Lower leg skin (tissue), 3 donors: ENCODE measurements at regions not wholly inside any gene's neighbourhood (a gene's known extent, or its start where the extent isn't known, plus 50 kb on each side); places are given as distances from the start of the nearest gene placed in this dataset.

Source experiments
- POLR2A ChIP-seq, 2 donors: fragments of 450-650 bp; IDR thresholded peaks; one replicate each; pipeline ENCODE4 v1.6.1; 2016 to 2017; ENCODE audit warnings: antibody characterized with exemption in 2 of 2, mild to moderate bottlenecking in 1 of 2, moderate library complexity in 1 of 2
- TF ChIP-seq, protein P1 (sequence below), 3 donors: fragments of 450-650 bp; IDR thresholded peaks; one replicate each; pipeline ENCODE4 v1.5.1; 2016; ENCODE audit warnings: antibody characterized with exemption in 3 of 3, mild to moderate bottlenecking in 3 of 3, moderate library complexity in 2 of 3

DNA sequence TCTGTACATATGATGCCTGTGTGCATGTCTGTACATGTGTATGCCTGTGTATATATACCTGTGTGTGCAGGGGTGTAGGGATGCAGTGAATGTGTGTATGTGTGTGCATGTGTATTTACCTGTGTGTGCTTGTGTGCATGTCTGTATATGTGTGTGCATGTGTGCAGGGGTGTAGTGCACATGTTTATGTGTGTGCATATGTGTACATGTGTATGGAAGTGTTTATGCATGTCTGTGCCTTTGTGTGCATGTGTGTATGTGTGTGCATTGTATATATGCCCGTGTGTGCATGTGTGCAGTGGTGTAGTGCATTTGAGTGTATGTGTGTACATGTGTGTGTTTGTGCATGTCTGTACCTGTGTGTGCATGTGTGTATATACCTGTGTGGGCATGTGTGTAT, 51.0 kb upstream of the TMEM18 start:
- TF ChIP-seq POLR2A (IDR thresholded peaks at IDR 0.05), result no peak
- TF ChIP-seq, protein P1, sequence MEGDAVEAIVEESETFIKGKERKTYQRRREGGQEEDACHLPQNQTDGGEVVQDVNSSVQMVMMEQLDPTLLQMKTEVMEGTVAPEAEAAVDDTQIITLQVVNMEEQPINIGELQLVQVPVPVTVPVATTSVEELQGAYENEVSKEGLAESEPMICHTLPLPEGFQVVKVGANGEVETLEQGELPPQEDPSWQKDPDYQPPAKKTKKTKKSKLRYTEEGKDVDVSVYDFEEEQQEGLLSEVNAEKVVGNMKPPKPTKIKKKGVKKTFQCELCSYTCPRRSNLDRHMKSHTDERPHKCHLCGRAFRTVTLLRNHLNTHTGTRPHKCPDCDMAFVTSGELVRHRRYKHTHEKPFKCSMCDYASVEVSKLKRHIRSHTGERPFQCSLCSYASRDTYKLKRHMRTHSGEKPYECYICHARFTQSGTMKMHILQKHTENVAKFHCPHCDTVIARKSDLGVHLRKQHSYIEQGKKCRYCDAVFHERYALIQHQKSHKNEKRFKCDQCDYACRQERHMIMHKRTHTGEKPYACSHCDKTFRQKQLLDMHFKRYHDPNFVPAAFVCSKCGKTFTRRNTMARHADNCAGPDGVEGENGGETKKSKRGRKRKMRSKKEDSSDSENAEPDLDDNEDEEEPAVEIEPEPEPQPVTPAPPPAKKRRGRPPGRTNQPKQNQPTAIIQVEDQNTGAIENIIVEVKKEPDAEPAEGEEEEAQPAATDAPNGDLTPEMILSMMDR (IDR thresholded peaks at IDR 0.05), result no peak
